Lung (tissue), 11 donors: ENCODE measurements at regions not wholly inside any gene's neighbourhood (a gene's known extent, or its start where the extent isn't known, plus 50 kb on each side); places are given as distances from the start of the nearest gene placed in this dataset.

Experiments used
- ATAC-seq: fragments of 200-7000 bp; cut with Tn5 transposase; one replicate; pipeline ENCODE4 v1.9.1; 2020; ENCODE audit warnings: moderate number of reproducible peaks; ENCODE audit not compliant: insufficient read depth, low FRiP score
- DNase-seq, 3 donors: peaks; one replicate each; pipeline ENCODE4 v3.0.0-alpha.2; 2013 to 2017
- H3K27ac ChIP-seq, 2 donors: one replicate each; pipeline ENCODE4 v1.5.1; 2013; ENCODE audit warnings: mild to moderate bottlenecking in 2 of 2, moderate library complexity in 2 of 2, control low read depth in 1 of 2, inconsistent platforms in 1 of 2, low read depth in 1 of 2, low read length in 1 of 2
- H3K27me3 ChIP-seq, 3 donors: one replicate each; pipeline ENCODE4 v1.5.1; 2013; ENCODE audit warnings: low read length in 2 of 3; ENCODE audit not compliant: control insufficient read depth in 3 of 3, insufficient read depth in 3 of 3
- H3K36me3 ChIP-seq, 4 donors: one replicate each; pipeline ENCODE4 v1.5.1; 2013; ENCODE audit warnings: low read length in 4 of 4, mild to moderate bottlenecking in 1 of 4, moderate library complexity in 1 of 4; ENCODE audit not compliant: control insufficient read depth in 4 of 4, insufficient read depth in 4 of 4
- H3K4me1 ChIP-seq, 5 donors: one replicate each; pipeline ENCODE4 v1.5.1; 2013; ENCODE audit warnings: low read length in 5 of 5, mild to moderate bottlenecking in 2 of 5, moderate library complexity in 1 of 5; ENCODE audit not compliant: control insufficient read depth in 5 of 5, insufficient read depth in 5 of 5
- H3K4me3 ChIP-seq: one replicate; pipeline ENCODE4 v1.5.1; 2013; ENCODE audit warnings: mild to moderate bottlenecking, control low read depth, moderate library complexity
- H3K9ac ChIP-seq, 2 donors: one replicate each; pipeline ENCODE4 v1.5.1; 2013; ENCODE audit warnings: low read length in 2 of 2, control low read depth in 1 of 2; ENCODE audit not compliant: insufficient read depth in 1 of 2
- H3K9me3 ChIP-seq, 4 donors: one replicate each; pipeline ENCODE4 v1.5.1; 2013; ENCODE audit warnings: low read length in 3 of 4, mild to moderate bottlenecking in 1 of 4, moderate library complexity in 1 of 4; ENCODE audit not compliant: control insufficient read depth in 4 of 4, insufficient read depth in 3 of 4
- WGBS, 2 donors: extraction: QIAGEN DNeasy Blood & Tissue Kit; methylation state at CpG; one replicate each; pipeline ENCODE4 v1.1.7; 2013; 5-methylcytosine and 5-hydroxymethylcytosine counted together
- TF ChIP-seq, protein P1 (sequence below): IDR thresholded peaks from 2 replicates; pipeline ENCODE4 v1.5.1; 2012; ENCODE audit warnings: mild to moderate bottlenecking; ENCODE audit errors: control extremely low read depth, extremely low read depth
- donor health status: control.
- donor health status: control.
- donor health status: Bipolar disorder and iron deficiency.
- donor health status: healthy.
- donor health status: DM: yes; HTN: yes; CAD: no.

DNA sequence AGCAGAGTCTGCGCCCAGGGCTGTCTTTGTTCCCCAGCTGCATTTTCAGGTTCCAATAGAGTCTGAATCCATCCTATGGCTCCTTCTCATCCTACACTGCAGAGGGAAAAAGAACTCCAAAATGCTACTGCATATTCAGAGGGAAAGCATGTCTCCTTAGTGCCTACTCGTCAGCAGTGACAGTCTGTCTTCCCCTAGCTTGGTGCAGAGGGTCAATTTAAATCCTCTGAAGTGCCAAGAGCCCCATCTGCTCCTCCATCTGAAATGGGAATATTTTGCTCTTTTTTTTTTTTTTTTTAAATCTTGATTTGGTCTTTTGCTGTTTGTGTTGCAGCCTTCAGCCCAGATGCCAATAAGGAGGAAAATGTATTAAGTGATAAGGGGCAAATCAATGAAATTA is 199.3 kb downstream of the RNF144A start:
- no peak overlapping the region for H3K9ac ChIP-seq
- ATAC-seq (no peak), DNase-seq (no peak)
- TF ChIP-seq, protein P1, sequence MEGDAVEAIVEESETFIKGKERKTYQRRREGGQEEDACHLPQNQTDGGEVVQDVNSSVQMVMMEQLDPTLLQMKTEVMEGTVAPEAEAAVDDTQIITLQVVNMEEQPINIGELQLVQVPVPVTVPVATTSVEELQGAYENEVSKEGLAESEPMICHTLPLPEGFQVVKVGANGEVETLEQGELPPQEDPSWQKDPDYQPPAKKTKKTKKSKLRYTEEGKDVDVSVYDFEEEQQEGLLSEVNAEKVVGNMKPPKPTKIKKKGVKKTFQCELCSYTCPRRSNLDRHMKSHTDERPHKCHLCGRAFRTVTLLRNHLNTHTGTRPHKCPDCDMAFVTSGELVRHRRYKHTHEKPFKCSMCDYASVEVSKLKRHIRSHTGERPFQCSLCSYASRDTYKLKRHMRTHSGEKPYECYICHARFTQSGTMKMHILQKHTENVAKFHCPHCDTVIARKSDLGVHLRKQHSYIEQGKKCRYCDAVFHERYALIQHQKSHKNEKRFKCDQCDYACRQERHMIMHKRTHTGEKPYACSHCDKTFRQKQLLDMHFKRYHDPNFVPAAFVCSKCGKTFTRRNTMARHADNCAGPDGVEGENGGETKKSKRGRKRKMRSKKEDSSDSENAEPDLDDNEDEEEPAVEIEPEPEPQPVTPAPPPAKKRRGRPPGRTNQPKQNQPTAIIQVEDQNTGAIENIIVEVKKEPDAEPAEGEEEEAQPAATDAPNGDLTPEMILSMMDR = no peak
- H3K4me3 ChIP-seq = no peak overlapping the region
- no peaks in the 10 kb centered on the region for H3K4me1 ChIP-seq
- no peaks in the 10 kb centered on the region for H3K27me3 ChIP-seq
- no peak overlapping the region for H3K27ac ChIP-seq
- H3K36me3 ChIP-seq = no peaks in the 10 kb centered on the region
- H3K9me3 ChIP-seq = no peaks in the 10 kb centered on the region
- WGBS, 2 donors = 92 to 94% methylated on average over 2 of the region's 2 CpGs

DNA sequence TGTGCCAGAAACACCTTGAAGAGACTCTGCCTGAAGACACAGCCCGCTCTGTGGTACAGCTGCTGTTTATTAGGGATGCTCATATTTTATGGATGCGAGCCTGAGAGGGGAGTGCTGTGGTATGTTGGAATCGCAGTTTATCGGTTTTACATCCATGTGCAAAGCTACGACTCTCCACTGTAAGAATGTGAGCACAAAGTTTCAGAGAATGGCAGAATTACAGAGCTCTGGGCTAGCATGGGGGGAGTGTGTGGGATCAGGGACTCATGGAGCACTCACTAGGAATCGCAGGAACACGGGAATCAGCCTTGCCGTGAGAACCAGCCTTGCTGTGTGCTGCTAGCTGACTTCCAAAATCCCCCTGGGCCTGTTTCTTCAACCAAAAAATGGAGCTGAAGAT is 199.9 kb downstream of the RNF144A start:
- ATAC-seq = no peak
- H3K9ac ChIP-seq = no peak overlapping the region
- no peaks in the 10 kb centered on the region for H3K4me1 ChIP-seq
- no peaks in the 10 kb centered on the region for H3K36me3 ChIP-seq
- H3K27me3 ChIP-seq = no peaks in the 10 kb centered on the region
- H3K27ac ChIP-seq = no peak overlapping the region
- WGBS, 2 donors = 94 to 95% methylated on average over 8 of the region's 8 CpGs
- TF ChIP-seq, protein P1 = no peak
- H3K4me3 ChIP-seq = no peak overlapping the region
- H3K9me3 ChIP-seq = no peaks in the 10 kb centered on the region
- DNase-seq = no peak

DNA sequence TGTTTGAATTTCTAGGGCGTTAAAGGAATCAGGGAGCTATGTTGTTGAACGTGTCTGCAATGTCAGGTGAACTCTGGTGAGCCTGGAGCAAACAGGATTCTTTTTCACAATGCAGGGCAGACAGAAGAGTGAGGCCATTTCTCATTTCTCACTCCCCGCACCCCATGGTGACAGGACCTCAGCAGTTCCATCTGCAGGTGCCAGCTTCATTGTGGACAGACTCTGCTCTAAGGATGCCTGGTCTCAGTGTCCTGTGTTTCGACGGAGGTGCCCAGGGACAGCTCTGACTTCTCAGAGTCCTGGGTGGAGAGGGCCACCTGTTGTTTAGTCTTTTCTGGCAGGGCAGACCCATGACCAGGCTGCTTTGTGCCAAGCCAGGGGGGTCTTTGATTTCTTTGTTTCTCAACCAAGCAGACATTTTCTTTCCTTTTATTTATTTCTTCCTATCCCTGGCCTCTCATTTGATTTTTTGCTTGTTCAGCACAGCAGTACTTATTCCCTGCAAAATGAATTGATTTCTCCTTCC is 201.5 kb downstream of the RNF144A start:
- TF ChIP-seq, protein P1 = no peak
- 75 to 79% methylated on average over 5 of the region's 5 CpGs for WGBS, 2 donors
- H3K27ac ChIP-seq = no peak overlapping the region
- H3K4me1 ChIP-seq = no peaks in the 10 kb centered on the region
- H3K9ac ChIP-seq = no peak overlapping the region
- H3K9me3 ChIP-seq = no peaks in the 10 kb centered on the region
- ATAC-seq (no peak), DNase-seq (no peak)
- H3K36me3 ChIP-seq = no peaks in the 10 kb centered on the region
- no peak overlapping the region for H3K4me3 ChIP-seq
- H3K27me3 ChIP-seq = no peaks in the 10 kb centered on the region
